ENCODE measurements at regions not wholly inside any gene's neighbourhood (a gene's known extent, or its start where the extent isn't known, plus 50 kb on each side); places are given as distances from the start of the nearest gene placed in this dataset.

- no peak for TF ChIP-seq CTCF (IDR thresholded peaks at IDR 0.05)
- no peak overlapping the region for H3K27ac ChIP-seq
Observed at GRCh38 chr9:23254404-23255184, 571.4 kb downstream of the ELAVL2 start.

GRCh38 chr9:23255346-23255745 is 570.7 kb downstream of the ELAVL2 start:
- Histone ChIP-seq H3K4me3 (no peak overlapping the region), H3K27ac (no peak overlapping the region)
- no peak for TF ChIP-seq CTCF (IDR thresholded peaks at IDR 0.05)
- DNase-seq (ENCODE audit: low spot score), result no peak

More at GRCh38 chr9:23254404-23255184, 571.4 kb downstream of the ELAVL2 start:
- no peak for DNase-seq (ENCODE audit: low spot score)
- H3K4me3 ChIP-seq, result no peak overlapping the region

GRCh38 chr9:23258569-23258968 is 567.5 kb downstream of the ELAVL2 start:
- no peak for TF ChIP-seq CTCF (IDR thresholded peaks at IDR 0.05)
- DNase-seq (ENCODE audit: low spot score), result no peak
- Histone ChIP-seq H3K4me3 (no peak overlapping the region), H3K27ac (no peak overlapping the region)

GRCh38 chr9:23278561-23278960 is 547.5 kb downstream of the ELAVL2 start:
- no peak overlapping the region for H3K27ac ChIP-seq
- no peak overlapping the region for H3K4me3 ChIP-seq
- no peak for DNase-seq (ENCODE audit: low spot score)
- no peak for TF ChIP-seq CTCF (IDR thresholded peaks at IDR 0.05)

- no peak overlapping the region for H3K27ac ChIP-seq
- TF ChIP-seq CTCF (IDR thresholded peaks at IDR 0.05), result no peak
- no peak for DNase-seq (ENCODE audit: low spot score)
- no peak overlapping the region for H3K4me3 ChIP-seq
Observed at GRCh38 chr9:23287390-23287789, 538.6 kb downstream of the ELAVL2 start.

GRCh38 chr9:23288545-23288944 is 537.5 kb downstream of the ELAVL2 start:
- no peak for DNase-seq (ENCODE audit: low spot score)
- TF ChIP-seq CTCF (IDR thresholded peaks at IDR 0.05), result no peak
- Histone ChIP-seq H3K27ac (no peak overlapping the region), H3K4me3 (no peak overlapping the region)

- TF ChIP-seq CTCF (IDR thresholded peaks at IDR 0.05), result no peak
- no peak overlapping the region for H3K4me3 ChIP-seq
- DNase-seq (ENCODE audit: low spot score), result no peak
- no peak overlapping the region for H3K27ac ChIP-seq
Observed at GRCh38 chr9:23290973-23291372, 535.1 kb downstream of the ELAVL2 start.
